DMS53 (cell line): ENCODE measurements at regions not wholly inside any gene's neighbourhood (a gene's known extent, or its start where the extent isn't known, plus 50 kb on each side); places are given as distances from the start of the nearest gene placed in this dataset.

Experiments used
- DNase-seq: peaks from one replicate; lab custom pipeline; 2025; lab: John Stamatoyannopoulos, UW

GRCh38 chr14:101328412-101329028 lies 232.8 kb upstream of the DIO3 start:
- DNase-seq = no peak

GRCh38 chr14:101330416-101331140 lies 230.7 kb upstream of the DIO3 start:
- DNase-seq = no peak

- DNase-seq = no peak
These were observed 230.2 kb upstream of the DIO3 start for GRCh38 chr14:101331141-101331525.

GRCh38 chr14:101331661-101332169 lies 229.6 kb upstream of the DIO3 start:
- DNase-seq = no peak

- DNase-seq = no peak
These were observed 229.0 kb upstream of the DIO3 start for GRCh38 chr14:101332281-101332680.

- DNase-seq = no peak
These were observed 227.7 kb upstream of the DIO3 start for GRCh38 chr14:101333335-101334280.

GRCh38 chr14:101334656-101335055 lies 226.6 kb upstream of the DIO3 start:
- no peak for DNase-seq

GRCh38 chr14:101335061-101335661 lies 226.1 kb upstream of the DIO3 start:
- DNase-seq = no peak

GRCh38 chr14:101336183-101336582 lies 225.1 kb upstream of the DIO3 start:
- no peak for DNase-seq

- DNase-seq = no peak
These were observed 224.2 kb upstream of the DIO3 start for GRCh38 chr14:101337053-101337452.

GRCh38 chr14:101340556-101340955 lies 220.7 kb upstream of the DIO3 start:
- no peak for DNase-seq

- no peak for DNase-seq
These were observed 213.2 kb upstream of the DIO3 start for GRCh38 chr14:101347893-101348777.

- no peak for DNase-seq
These were observed 212.2 kb upstream of the DIO3 start for GRCh38 chr14:101349108-101349507.

- no peak for DNase-seq
These were observed 211.3 kb upstream of the DIO3 start for GRCh38 chr14:101350021-101350420.

- no peak for DNase-seq
These were observed 210.6 kb upstream of the DIO3 start for GRCh38 chr14:101350691-101351090.

GRCh38 chr14:101351146-101351545 lies 210.1 kb upstream of the DIO3 start:
- DNase-seq = no peak

GRCh38 chr14:101351769-101352168 lies 209.5 kb upstream of the DIO3 start:
- no peak for DNase-seq

- no peak for DNase-seq
These were observed 208.7 kb upstream of the DIO3 start for GRCh38 chr14:101352567-101352966.

GRCh38 chr14:101353422-101353821 lies 207.9 kb upstream of the DIO3 start:
- no peak for DNase-seq

- no peak for DNase-seq
These were observed 206.6 kb upstream of the DIO3 start for GRCh38 chr14:101354726-101355125.

GRCh38 chr14:101355284-101355683 lies 206.0 kb upstream of the DIO3 start:
- DNase-seq = no peak
